ENCODE measurements at regions not wholly inside any gene's neighbourhood (a gene's known extent, or its start where the extent isn't known, plus 50 kb on each side); places are given as distances from the start of the nearest gene placed in this dataset.

GRCh38 chr22:45087802-45088201 is 75.9 kb upstream of the NUP50 start:
- no peak for DNase-seq (ENCODE audit: low spot score)
- Histone ChIP-seq H3K4me3 (ENCODE audit: low read depth, low read length, poor library complexity, severe bottlenecking) (no peak overlapping the region), H3K9me3 (ENCODE audit: low read depth, low read length, poor library complexity, severe bottlenecking) (no peaks in the 10 kb centered on the region), H3K36me3 (ENCODE audit: insufficient read depth, low read length, poor library complexity, severe bottlenecking) (no peaks in the 10 kb centered on the region), H3K27me3 (replicated peaks; ENCODE audit: insufficient read depth, low read depth, low read length, poor library complexity) (no peaks in the 10 kb centered on the region), H3K4me1 (ENCODE audit: insufficient read depth, low read length, poor library complexity, severe bottlenecking) (no peaks in the 10 kb centered on the region), H3K27ac (ENCODE audit: low read depth, low read length, poor library complexity, severe bottlenecking) (no peak overlapping the region)
- BruUV-seq (replicated peaks), result no TSS peak
- intact Hi-C loops (cut with micrococcal nuclease; ENCODE audit: unreplicated experiment), result no loop called here
- no peak for TF ChIP-seq EZH2 (IDR thresholded peaks at IDR 0.05; ENCODE audit: borderline replicate concordance, low read depth, low read length, poor library complexity, severe bottlenecking)
- no peak for TF ChIP-seq CTCF (conservative IDR thresholded peaks at IDR 0.05; ENCODE audit: low read depth, low read length)
- CTCF ChIA-PET, result interaction anchor here (0.6 kb wide), 1 partner anchor 310 kb away, joined by 5 read pairs; no protein-coding TSS in a partner anchor
- POLR2A ChIA-PET (ENCODE audit: low non-redundant PET), result no interaction called here

- no TSS peak for BruUV-seq (replicated peaks)
- ChIA-PET CTCF (no interaction called here), POLR2A (ENCODE audit: low non-redundant PET) (no interaction called here)
- H3K27ac ChIP-seq (ENCODE audit: low read depth, low read length, poor library complexity, severe bottlenecking), result no peak overlapping the region
- no peak overlapping the region for H3K4me3 ChIP-seq (ENCODE audit: low read depth, low read length, poor library complexity, severe bottlenecking)
- H3K36me3 ChIP-seq (ENCODE audit: insufficient read depth, low read length, poor library complexity, severe bottlenecking), result no peaks in the 10 kb centered on the region
- TF ChIP-seq CTCF (conservative IDR thresholded peaks at IDR 0.05; ENCODE audit: low read depth, low read length) (no peak), EZH2 (IDR thresholded peaks at IDR 0.05; ENCODE audit: borderline replicate concordance, low read depth, low read length, poor library complexity, severe bottlenecking) (no peak)
- no peak for DNase-seq (ENCODE audit: low spot score)
- intact Hi-C loops (cut with micrococcal nuclease; ENCODE audit: unreplicated experiment), result no loop called here
- no peaks in the 10 kb centered on the region for H3K27me3 ChIP-seq (replicated peaks; ENCODE audit: insufficient read depth, low read depth, low read length, poor library complexity)
- H3K9me3 ChIP-seq (ENCODE audit: low read depth, low read length, poor library complexity, severe bottlenecking), result no peaks in the 10 kb centered on the region
- no peaks in the 10 kb centered on the region for H3K4me1 ChIP-seq (ENCODE audit: insufficient read depth, low read length, poor library complexity, severe bottlenecking)
Observed at GRCh38 chr22:45088576-45088975, 75.1 kb upstream of the NUP50 start.

GRCh38 chr22:45090497-45090910 is 73.2 kb upstream of the NUP50 start:
- TF ChIP-seq EZH2 (IDR thresholded peaks at IDR 0.05; ENCODE audit: borderline replicate concordance, low read depth, low read length, poor library complexity, severe bottlenecking) (no peak), CTCF (conservative IDR thresholded peaks at IDR 0.05; ENCODE audit: low read depth, low read length) (no peak)
- H3K27me3 ChIP-seq (replicated peaks; ENCODE audit: insufficient read depth, low read depth, low read length, poor library complexity), result peaks cover 3% of the 10 kb centered on the region
- no peaks in the 10 kb centered on the region for H3K9me3 ChIP-seq (ENCODE audit: low read depth, low read length, poor library complexity, severe bottlenecking)
- POLR2A ChIA-PET (ENCODE audit: low non-redundant PET), result no interaction called here
- no peak overlapping the region for H3K4me3 ChIP-seq (ENCODE audit: low read depth, low read length, poor library complexity, severe bottlenecking)
- H3K27ac ChIP-seq (ENCODE audit: low read depth, low read length, poor library complexity, severe bottlenecking), result no peak overlapping the region
- no TSS peak for BruUV-seq (replicated peaks)
- CTCF ChIA-PET, result no interaction called here
- intact Hi-C loops (cut with micrococcal nuclease; ENCODE audit: unreplicated experiment), result no loop called here
- no peaks in the 10 kb centered on the region for H3K36me3 ChIP-seq (ENCODE audit: insufficient read depth, low read length, poor library complexity, severe bottlenecking)
- no peaks in the 10 kb centered on the region for H3K4me1 ChIP-seq (ENCODE audit: insufficient read depth, low read length, poor library complexity, severe bottlenecking)
- DNase-seq (ENCODE audit: low spot score), result no peak

Data from A673 (cell line).